CD4-positive, alpha-beta T cell treated with Interferon alpha-2 for 1 hour (primary cell): ENCODE measurements at regions not wholly inside any gene's neighbourhood (a gene's known extent, or its start where the extent isn't known, plus 50 kb on each side); places are given as distances from the start of the nearest gene placed in this dataset.

ENCODE experiments used
- DNase-seq, 2 donors: peaks; one replicate each; pipeline ENCODE4 v3.0.0-alpha.2; 2020 to 2022

- no peak for DNase-seq
Measured at GRCh38 chr1:116298746-116299145, 74.3 kb upstream of the ATP1A1 start.

GRCh38 chr1:116299248-116299647 is 73.8 kb upstream of the ATP1A1 start:
- DNase-seq: no peak

GRCh38 chr1:116302281-116302680 is 70.8 kb upstream of the ATP1A1 start:
- DNase-seq: no peak

GRCh38 chr1:116306102-116306501 is 66.9 kb upstream of the ATP1A1 start:
- DNase-seq: no peak

- no peak for DNase-seq
Measured at GRCh38 chr1:116306840-116307442, 66.1 kb upstream of the ATP1A1 start.

- DNase-seq: no peak
Measured at GRCh38 chr1:116308276-116308675, 64.8 kb upstream of the ATP1A1 start.

- DNase-seq: no peak
Measured at GRCh38 chr1:116309090-116309870, 63.8 kb upstream of the ATP1A1 start.

- DNase-seq: no peak
Measured at GRCh38 chr1:116310180-116310579, 62.9 kb upstream of the ATP1A1 start.

GRCh38 chr1:116311193-116311592 is 61.9 kb upstream of the ATP1A1 start:
- DNase-seq: no peak

- DNase-seq: no peak
Measured at GRCh38 chr1:116311756-116312680, 61.0 kb upstream of the ATP1A1 start.

GRCh38 chr1:116312681-116313069 is 60.4 kb upstream of the ATP1A1 start:
- no peak for DNase-seq

GRCh38 chr1:116313776-116314175 is 59.3 kb upstream of the ATP1A1 start:
- no peak for DNase-seq

GRCh38 chr1:116314305-116314919 is 58.6 kb upstream of the ATP1A1 start:
- no peak for DNase-seq

GRCh38 chr1:116316373-116316772 is 56.7 kb upstream of the ATP1A1 start:
- no peak for DNase-seq

- DNase-seq: no peak
Measured at GRCh38 chr1:116318897-116319296, 54.1 kb upstream of the ATP1A1 start.

GRCh38 chr1:116320874-116321273 is 52.2 kb upstream of the ATP1A1 start:
- DNase-seq: no peak

- peak in 1 of 2 donors; percentile 19 for DNase-seq
Measured at GRCh38 chr1:116321766-116322175, 51.3 kb upstream of the ATP1A1 start.

GRCh38 chr1:116322752-116323405 is 50.2 kb upstream of the ATP1A1 start:
- DNase-seq: no peak
